Right atrium auricular region (tissue), 2 donors: ENCODE measurements at regions not wholly inside any gene's neighbourhood (a gene's known extent, or its start where the extent isn't known, plus 50 kb on each side); places are given as distances from the start of the nearest gene placed in this dataset.

ENCODE experiments used
- DNase-seq: peaks from one replicate; pipeline ENCODE4 v3.0.0-alpha.2; 2019; ENCODE audit warnings: low spot score
- H3K27ac ChIP-seq, 2 donors: fragments of 200-600 bp; sonication (generic); 1 replicate in 1 of 2; 2 replicates in 1 of 2; pipeline ENCODE4 v1.5.1; 2016 to 2019
- H3K27me3 ChIP-seq, 2 donors: fragments of 200-600 bp; sonication (generic); one replicate each; pipeline versions ENCODE4 v1.5.1 to v1.6.0; 2017 to 2019
- H3K36me3 ChIP-seq: fragments of 200-600 bp; sonication (generic); one replicate; pipeline ENCODE4 v1.5.1; 2016
- H3K4me1 ChIP-seq, 2 donors: fragments of 200-600 bp; sonication (generic); one replicate each; pipeline versions ENCODE4 v1.5.1 to v1.6.0; 2017 to 2019
- H3K4me3 ChIP-seq, 2 donors: fragments of 200-600 bp; sonication (generic); 1 replicate in 1 of 2; 2 replicates in 1 of 2; pipeline ENCODE4 v1.5.1; 2017 to 2019; ENCODE audit warnings: mild to moderate bottlenecking in 1 of 2, moderate library complexity in 1 of 2
- H3K9me3 ChIP-seq, 2 donors: fragments of 200-600 bp; sonication (generic); one replicate each; pipeline ENCODE4 v1.5.1; 2019
- TF ChIP-seq, protein P1 (sequence below), 2 donors: fragments of 200-600 bp; sonication (generic); IDR thresholded peaks; one replicate each; pipeline ENCODE4 v1.5.1; 2019; ENCODE audit warnings: antibody characterized with exemption in 2 of 2

DNA sequence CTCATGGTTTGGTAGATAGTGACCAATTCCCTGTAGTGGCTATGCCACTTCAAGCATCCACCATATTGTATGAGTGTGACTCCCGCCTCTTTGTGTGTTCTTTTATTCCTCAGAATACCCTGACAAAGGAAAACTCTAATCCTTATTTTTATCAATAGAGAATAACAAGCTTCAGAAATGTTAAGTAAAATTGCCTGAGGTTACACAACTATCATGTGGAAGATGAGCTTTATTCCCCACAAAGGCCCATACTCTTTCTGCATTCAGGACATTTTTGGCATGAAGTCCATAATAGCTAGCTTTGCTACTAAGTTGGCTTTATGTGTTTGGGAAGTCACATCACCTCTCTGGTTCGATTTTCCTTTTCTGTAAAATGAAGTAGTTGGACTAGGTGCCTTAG lies 276.8 kb downstream of the PIK3C3 start:
- DNase-seq: no peak

DNA sequence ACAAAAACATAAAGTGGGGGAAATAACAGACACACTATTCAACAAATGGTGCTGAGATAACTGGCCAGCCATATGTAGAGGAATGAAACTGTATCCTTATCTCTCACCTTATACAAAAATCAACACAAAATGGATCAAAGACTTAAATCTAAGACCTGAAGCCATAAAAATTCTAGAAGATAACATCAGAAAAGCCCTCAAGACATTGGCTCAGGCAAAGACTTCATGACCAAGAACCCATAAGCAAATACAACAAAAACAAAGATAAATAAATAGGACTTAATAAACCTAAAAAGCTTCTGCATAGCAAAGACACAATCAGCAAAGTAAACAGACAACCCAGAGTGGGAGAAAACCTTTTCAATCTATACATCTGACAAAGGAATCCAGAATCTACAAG lies 278.9 kb downstream of the PIK3C3 start:
- Histone ChIP-seq H3K9me3 (no peaks in the 10 kb centered on the region), H3K27me3 (no peaks in the 10 kb centered on the region), H3K4me3 (no peak overlapping the region), H3K36me3 (no peaks in the 10 kb centered on the region), H3K4me1 (no peaks in the 10 kb centered on the region), H3K27ac (no peak overlapping the region)
- DNase-seq: no peak
- TF ChIP-seq, protein P1, sequence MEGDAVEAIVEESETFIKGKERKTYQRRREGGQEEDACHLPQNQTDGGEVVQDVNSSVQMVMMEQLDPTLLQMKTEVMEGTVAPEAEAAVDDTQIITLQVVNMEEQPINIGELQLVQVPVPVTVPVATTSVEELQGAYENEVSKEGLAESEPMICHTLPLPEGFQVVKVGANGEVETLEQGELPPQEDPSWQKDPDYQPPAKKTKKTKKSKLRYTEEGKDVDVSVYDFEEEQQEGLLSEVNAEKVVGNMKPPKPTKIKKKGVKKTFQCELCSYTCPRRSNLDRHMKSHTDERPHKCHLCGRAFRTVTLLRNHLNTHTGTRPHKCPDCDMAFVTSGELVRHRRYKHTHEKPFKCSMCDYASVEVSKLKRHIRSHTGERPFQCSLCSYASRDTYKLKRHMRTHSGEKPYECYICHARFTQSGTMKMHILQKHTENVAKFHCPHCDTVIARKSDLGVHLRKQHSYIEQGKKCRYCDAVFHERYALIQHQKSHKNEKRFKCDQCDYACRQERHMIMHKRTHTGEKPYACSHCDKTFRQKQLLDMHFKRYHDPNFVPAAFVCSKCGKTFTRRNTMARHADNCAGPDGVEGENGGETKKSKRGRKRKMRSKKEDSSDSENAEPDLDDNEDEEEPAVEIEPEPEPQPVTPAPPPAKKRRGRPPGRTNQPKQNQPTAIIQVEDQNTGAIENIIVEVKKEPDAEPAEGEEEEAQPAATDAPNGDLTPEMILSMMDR (IDR thresholded peaks at IDR 0.05): no peak

More for the DNA sequence above, 276.8 kb downstream of the PIK3C3 start:
- Histone ChIP-seq H3K9me3 (no peaks in the 10 kb centered on the region), H3K27ac (no peak overlapping the region), H3K4me1 (no peaks in the 10 kb centered on the region), H3K27me3 (no peaks in the 10 kb centered on the region), H3K36me3 (no peaks in the 10 kb centered on the region), H3K4me3 (no peak overlapping the region)
- TF ChIP-seq, protein P1 (IDR thresholded peaks at IDR 0.05): no peak

DNA sequence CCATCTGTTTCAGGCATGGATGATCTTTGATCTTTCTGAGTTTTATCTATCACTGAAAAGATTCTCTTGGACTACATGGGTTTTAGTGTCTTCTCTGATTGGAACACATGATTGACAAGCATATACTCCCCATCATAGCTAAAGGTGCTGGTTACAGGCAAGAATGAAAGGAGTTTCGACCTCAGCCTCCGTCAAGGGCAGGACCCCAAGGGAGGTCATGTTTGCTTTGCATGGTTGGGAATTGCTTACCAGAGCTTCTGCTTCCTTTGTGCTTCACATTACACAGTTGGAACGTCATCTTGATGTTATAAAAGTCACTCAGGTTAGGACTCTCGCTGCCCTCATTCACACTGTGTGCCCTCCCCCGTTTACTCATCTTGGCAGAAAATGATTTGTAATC lies 287.7 kb downstream of the PIK3C3 start:
- H3K4me1 ChIP-seq: no peaks in the 10 kb centered on the region
- no peaks in the 10 kb centered on the region for H3K27me3 ChIP-seq
- no peaks in the 10 kb centered on the region for H3K9me3 ChIP-seq
- H3K27ac ChIP-seq: no peak overlapping the region
- H3K36me3 ChIP-seq: no peaks in the 10 kb centered on the region
- H3K4me3 ChIP-seq: no peak overlapping the region
- TF ChIP-seq, protein P1 (IDR thresholded peaks at IDR 0.05): no peak
- no peak for DNase-seq

DNA sequence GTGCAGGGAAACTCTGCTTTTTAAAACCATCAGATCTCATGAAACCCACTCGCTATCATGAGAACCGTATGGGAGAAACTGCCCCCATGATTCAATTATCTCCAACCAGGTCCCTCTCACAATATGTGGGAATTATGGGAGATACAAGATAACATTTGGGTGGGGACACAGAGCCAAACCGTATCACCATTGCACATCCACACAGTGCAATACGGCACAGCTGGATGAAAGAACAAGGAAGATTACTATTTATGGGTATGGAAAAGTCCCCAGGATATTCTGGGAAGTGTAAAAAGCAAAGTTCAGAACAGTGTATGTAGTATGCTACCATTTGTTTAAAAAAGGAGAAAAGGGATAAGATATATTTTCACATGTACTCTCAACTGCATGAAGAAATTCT lies 290.1 kb downstream of the PIK3C3 start:
- DNase-seq: no peak
- H3K27ac ChIP-seq: no peak overlapping the region
- no peaks in the 10 kb centered on the region for H3K36me3 ChIP-seq
- no peaks in the 10 kb centered on the region for H3K27me3 ChIP-seq
- TF ChIP-seq, protein P1 (IDR thresholded peaks at IDR 0.05): no peak
- no peak overlapping the region for H3K4me3 ChIP-seq
- no peaks in the 10 kb centered on the region for H3K9me3 ChIP-seq
- no peaks in the 10 kb centered on the region for H3K4me1 ChIP-seq

DNA sequence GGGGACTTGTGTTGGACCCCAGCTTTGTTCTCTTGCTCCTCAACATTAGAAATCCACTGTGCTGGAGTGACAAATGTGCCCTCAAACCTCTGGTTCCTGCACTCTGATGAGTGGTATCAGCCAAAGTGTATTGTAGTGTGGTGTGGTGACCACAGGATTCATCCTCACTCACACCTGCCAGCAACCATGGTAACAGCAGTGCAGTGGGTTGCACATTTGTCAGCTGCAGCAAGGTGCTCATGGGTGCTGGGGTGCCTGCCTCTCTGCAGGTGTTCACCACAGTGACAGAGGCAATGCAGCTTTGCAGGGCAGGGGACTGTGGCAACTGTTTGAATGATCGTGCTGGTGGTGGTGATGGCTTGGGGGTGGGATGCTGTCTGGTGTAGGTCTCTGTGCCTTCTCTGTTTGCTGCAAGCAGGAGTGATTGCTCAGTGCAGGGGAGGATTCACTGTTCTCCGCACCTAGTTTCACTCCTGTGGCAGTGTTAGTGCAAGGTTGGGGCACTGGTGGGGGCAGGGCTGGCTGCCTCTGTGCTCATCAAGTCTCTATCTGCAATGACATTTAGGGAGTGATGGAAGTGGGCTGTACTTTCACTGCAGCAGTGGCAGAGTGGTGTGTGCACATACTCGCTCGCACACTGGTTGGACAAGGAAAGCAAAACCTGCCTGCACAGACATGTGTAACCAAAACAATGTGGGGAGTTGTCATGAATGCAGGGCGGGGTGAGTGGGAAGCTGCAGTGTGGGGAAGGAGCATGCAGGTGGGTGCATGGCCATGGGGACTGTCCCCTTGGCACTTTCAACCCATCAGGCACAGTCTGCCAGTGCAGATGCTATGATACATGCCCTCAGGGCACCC lies 301.1 kb downstream of the PIK3C3 start:
- no peak for DNase-seq
- TF ChIP-seq, protein P1 (IDR thresholded peaks at IDR 0.05): no peak
- peaks cover 0 to 13% of the 10 kb centered on the region in 2 donors for H3K9me3 ChIP-seq

More for the DNA sequence above, 301.1 kb downstream of the PIK3C3 start:
- no peak overlapping the region for H3K27ac ChIP-seq
- no peaks in the 10 kb centered on the region for H3K4me1 ChIP-seq
- H3K27me3 ChIP-seq: no peaks in the 10 kb centered on the region
- H3K36me3 ChIP-seq: no peaks in the 10 kb centered on the region
- H3K4me3 ChIP-seq: no peak overlapping the region
